T follicular helper cell (primary cell): ENCODE measurements at regions not wholly inside any gene's neighbourhood (a gene's known extent, or its start where the extent isn't known, plus 50 kb on each side); places are given as distances from the start of the nearest gene placed in this dataset.

Source experiments
- DNase-seq: peaks from one replicate; pipeline ENCODE4 v3.0.0-alpha.2; 2020; ENCODE audit warnings: low read depth

GRCh38 chr5:165809914-165810313, 2304.5 kb downstream of the MAT2B start:
- no peak for DNase-seq

GRCh38 chr5:165829504-165829903, 2324.1 kb downstream of the MAT2B start:
- DNase-seq, result no peak

GRCh38 chr5:165834891-165835290, 2329.5 kb downstream of the MAT2B start:
- DNase-seq, result no peak

- DNase-seq, result no peak
Observed at GRCh38 chr5:165836046-165836445, 2330.6 kb downstream of the MAT2B start.

GRCh38 chr5:165837286-165837685, 2331.9 kb downstream of the MAT2B start:
- no peak for DNase-seq

GRCh38 chr5:165844571-165844970, 2339.2 kb downstream of the MAT2B start:
- DNase-seq, result no peak

GRCh38 chr5:165858118-165858517, 2352.7 kb downstream of the MAT2B start:
- no peak for DNase-seq

GRCh38 chr5:165859251-165859650, 2353.8 kb downstream of the MAT2B start:
- DNase-seq, result no peak

- DNase-seq, result no peak
Observed at GRCh38 chr5:165863239-165863638, 2357.8 kb downstream of the MAT2B start.

- DNase-seq, result no peak
Observed at GRCh38 chr5:165871291-165871690, 2365.9 kb downstream of the MAT2B start.

GRCh38 chr5:165874851-165875250, 2369.4 kb downstream of the MAT2B start:
- no peak for DNase-seq

- no peak for DNase-seq
Observed at GRCh38 chr5:165876538-165876937, 2371.1 kb downstream of the MAT2B start.

GRCh38 chr5:165877475-165877874, 2372.1 kb downstream of the MAT2B start:
- DNase-seq, result no peak

- DNase-seq, result no peak
Observed at GRCh38 chr5:165881259-165881658, 2375.8 kb downstream of the MAT2B start.

GRCh38 chr5:165882099-165882498, 2376.7 kb downstream of the MAT2B start:
- no peak for DNase-seq

GRCh38 chr5:165885623-165886350, 2380.4 kb downstream of the MAT2B start:
- no peak for DNase-seq

GRCh38 chr5:165887147-165887546, 2381.7 kb downstream of the MAT2B start:
- no peak for DNase-seq

GRCh38 chr5:165892383-165892782, 2387.0 kb downstream of the MAT2B start:
- no peak for DNase-seq

- DNase-seq, result no peak
Observed at GRCh38 chr5:165894916-165895315, 2389.5 kb downstream of the MAT2B start.

- no peak for DNase-seq
Observed at GRCh38 chr5:165903835-165904234, 2387.6 kb upstream of the WWC1 start.

GRCh38 chr5:165906871-165907270, 2384.6 kb upstream of the WWC1 start:
- DNase-seq, result no peak

- no peak for DNase-seq
Observed at GRCh38 chr5:165913059-165913458, 2378.4 kb upstream of the WWC1 start.

GRCh38 chr5:165914456-165914855, 2377.0 kb upstream of the WWC1 start:
- no peak for DNase-seq

GRCh38 chr5:165919196-165919595, 2372.2 kb upstream of the WWC1 start:
- no peak for DNase-seq
